ENCODE measurements at regions not wholly inside any gene's neighbourhood (a gene's known extent, or its start where the extent isn't known, plus 50 kb on each side); places are given as distances from the start of the nearest gene placed in this dataset.

DNA sequence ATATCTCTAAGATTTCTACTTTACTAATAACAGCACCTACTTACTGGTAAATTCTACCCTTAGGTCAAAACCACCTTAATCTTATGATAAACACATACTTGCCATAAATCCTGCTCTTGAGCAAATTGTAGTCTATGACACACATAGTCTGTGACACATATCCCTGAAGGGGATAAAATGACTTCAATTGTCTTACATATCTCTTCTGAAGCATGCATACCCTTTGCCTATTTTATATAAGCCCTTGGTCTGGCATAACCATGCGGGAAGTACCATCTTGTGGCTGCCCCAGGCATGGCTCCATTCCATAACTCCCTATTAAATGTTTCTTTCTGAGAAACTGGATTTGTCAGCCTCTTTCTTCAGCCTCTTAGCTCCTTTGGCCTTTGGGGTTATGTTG is 248.9 kb downstream of the SLC7A11 start (continued):
- no peak for TF ChIP-seq SP1 (CRISPR knock-in tag; conservative IDR thresholded peaks at IDR 0.05)
- no peak for TF ChIP-seq ZNF423 (CRISPR knock-in tag; IDR thresholded peaks at IDR 0.05)
- no peak for TF ChIP-seq JUN (CRISPR knock-in tag; IDR thresholded peaks at IDR 0.05)
- no peak for TF ChIP-seq NR2C2 (CRISPR knock-in tag; IDR thresholded peaks at IDR 0.05)
- TF ChIP-seq SMAD3 (CRISPR knock-in tag; IDR thresholded peaks at IDR 0.05; ENCODE audit: borderline replicate concordance): no peak

DNA sequence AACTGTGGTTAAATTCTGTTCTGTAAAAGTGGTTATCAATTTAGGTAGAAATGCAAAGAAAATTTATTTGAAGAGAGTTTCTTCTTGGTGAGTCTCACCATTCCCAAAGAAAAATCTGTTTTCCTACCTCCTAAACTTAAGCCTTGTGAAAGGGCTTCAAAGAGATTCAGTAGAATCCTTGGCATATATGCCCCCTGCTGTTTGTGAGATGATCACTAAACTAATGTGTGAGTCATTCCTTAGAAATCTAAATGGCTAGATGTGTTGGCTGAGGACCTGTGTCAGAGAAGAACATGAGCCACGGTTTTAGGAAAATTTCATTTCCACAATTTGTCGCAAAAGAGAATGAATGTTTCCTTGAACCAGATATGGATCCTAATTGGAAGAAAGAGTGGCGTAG is 260.9 kb downstream of the SLC7A11 start:
- Mint-ChIP-seq H3K27ac (no peak overlapping the region), H3K4me3 (no peak overlapping the region), H3K27me3 (ENCODE audit: low read depth) (no peaks in the 10 kb centered on the region), H3K36me3 (no peaks in the 10 kb centered on the region), H3K9me3 (peaks cover 8% of the 10 kb centered on the region; the same call in 1 of the 2 replicates), H3K4me1 (peaks cover 5% of the 10 kb centered on the region; the same call in 1 of the 2 replicates)
- TF ChIP-seq NFE2L1 (CRISPR knock-in tag; IDR thresholded peaks at IDR 0.05) (no peak), ATF1 (CRISPR knock-in tag; IDR thresholded peaks at IDR 0.05) (no peak), ZNF263 (CRISPR knock-in tag; IDR thresholded peaks at IDR 0.05; ENCODE audit: low read depth) (no peak), TP53 (CRISPR knock-in tag; IDR thresholded peaks at IDR 0.05) (no peak), MXD4 (CRISPR knock-in tag; IDR thresholded peaks at IDR 0.05; ENCODE audit: borderline replicate concordance) (no peak), GTF2I (CRISPR knock-in tag; conservative IDR thresholded peaks at IDR 0.05) (no peak)
- TF ChIP-seq, protein P1, sequence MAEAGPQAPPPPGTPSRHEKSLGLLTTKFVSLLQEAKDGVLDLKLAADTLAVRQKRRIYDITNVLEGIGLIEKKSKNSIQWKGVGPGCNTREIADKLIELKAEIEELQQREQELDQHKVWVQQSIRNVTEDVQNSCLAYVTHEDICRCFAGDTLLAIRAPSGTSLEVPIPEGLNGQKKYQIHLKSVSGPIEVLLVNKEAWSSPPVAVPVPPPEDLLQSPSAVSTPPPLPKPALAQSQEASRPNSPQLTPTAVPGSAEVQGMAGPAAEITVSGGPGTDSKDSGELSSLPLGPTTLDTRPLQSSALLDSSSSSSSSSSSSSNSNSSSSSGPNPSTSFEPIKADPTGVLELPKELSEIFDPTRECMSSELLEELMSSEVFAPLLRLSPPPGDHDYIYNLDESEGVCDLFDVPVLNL (CRISPR knock-in tag; IDR thresholded peaks at IDR 0.05; ENCODE audit: borderline replicate concordance, low read depth): no peak
- TF ChIP-seq, protein P2, sequence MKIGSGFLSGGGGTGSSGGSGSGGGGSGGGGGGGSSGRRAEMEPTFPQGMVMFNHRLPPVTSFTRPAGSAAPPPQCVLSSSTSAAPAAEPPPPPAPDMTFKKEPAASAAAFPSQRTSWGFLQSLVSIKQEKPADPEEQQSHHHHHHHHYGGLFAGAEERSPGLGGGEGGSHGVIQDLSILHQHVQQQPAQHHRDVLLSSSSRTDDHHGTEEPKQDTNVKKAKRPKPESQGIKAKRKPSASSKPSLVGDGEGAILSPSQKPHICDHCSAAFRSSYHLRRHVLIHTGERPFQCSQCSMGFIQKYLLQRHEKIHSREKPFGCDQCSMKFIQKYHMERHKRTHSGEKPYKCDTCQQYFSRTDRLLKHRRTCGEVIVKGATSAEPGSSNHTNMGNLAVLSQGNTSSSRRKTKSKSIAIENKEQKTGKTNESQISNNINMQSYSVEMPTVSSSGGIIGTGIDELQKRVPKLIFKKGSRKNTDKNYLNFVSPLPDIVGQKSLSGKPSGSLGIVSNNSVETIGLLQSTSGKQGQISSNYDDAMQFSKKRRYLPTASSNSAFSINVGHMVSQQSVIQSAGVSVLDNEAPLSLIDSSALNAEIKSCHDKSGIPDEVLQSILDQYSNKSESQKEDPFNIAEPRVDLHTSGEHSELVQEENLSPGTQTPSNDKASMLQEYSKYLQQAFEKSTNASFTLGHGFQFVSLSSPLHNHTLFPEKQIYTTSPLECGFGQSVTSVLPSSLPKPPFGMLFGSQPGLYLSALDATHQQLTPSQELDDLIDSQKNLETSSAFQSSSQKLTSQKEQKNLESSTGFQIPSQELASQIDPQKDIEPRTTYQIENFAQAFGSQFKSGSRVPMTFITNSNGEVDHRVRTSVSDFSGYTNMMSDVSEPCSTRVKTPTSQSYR (CRISPR knock-in tag; IDR thresholded peaks at IDR 0.05): no peak
- TF ChIP-seq, protein P3, sequence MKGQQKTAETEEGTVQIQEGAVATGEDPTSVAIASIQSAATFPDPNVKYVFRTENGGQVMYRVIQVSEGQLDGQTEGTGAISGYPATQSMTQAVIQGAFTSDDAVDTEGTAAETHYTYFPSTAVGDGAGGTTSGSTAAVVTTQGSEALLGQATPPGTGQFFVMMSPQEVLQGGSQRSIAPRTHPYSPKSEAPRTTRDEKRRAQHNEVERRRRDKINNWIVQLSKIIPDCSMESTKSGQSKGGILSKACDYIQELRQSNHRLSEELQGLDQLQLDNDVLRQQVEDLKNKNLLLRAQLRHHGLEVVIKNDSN (CRISPR knock-in tag; IDR thresholded peaks at IDR 0.05): no peak
- TF ChIP-seq, protein P4, sequence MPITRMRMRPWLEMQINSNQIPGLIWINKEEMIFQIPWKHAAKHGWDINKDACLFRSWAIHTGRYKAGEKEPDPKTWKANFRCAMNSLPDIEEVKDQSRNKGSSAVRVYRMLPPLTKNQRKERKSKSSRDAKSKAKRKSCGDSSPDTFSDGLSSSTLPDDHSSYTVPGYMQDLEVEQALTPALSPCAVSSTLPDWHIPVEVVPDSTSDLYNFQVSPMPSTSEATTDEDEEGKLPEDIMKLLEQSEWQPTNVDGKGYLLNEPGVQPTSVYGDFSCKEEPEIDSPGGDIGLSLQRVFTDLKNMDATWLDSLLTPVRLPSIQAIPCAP (CRISPR knock-in tag; IDR thresholded peaks at IDR 0.05): no peak
- ChIA-PET POLR2A (no interaction called here), CTCF (interaction anchor here (0.6 to 1.3 kb wide), 4 partner anchors 22 to 248 kb away, joined by 3 read pairs; no protein-coding TSS in a partner anchor)
- ATAC-seq (no peak), DNase-seq (ENCODE audit: low spot score) (no peak)

DNA sequence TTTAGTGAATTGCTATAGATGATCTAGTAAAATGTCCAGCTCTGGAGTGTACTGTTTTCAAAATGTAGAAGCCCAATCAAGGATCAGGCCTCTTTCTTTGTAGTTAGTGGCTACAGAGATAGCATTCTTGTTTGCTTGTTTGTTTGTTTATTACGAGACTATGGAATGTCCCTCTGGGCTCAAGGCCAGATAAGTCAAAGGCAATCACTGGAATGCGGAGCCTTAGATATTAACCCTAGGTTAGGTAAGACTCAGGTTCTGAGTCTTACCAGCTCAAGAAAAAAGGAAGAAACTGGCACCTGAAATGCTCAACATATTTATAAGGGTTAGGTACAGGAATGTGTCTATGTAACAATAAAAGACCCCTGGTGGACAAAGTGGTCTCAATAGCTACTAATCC is 261.5 kb downstream of the SLC7A11 start:
- Mint-ChIP-seq H3K9me3 (peaks cover 8% of the 10 kb centered on the region; the same call in 1 of the 2 replicates), H3K27ac (no peak overlapping the region), H3K4me3 (no peak overlapping the region), H3K27me3 (ENCODE audit: low read depth) (no peaks in the 10 kb centered on the region), H3K36me3 (no peaks in the 10 kb centered on the region), H3K4me1 (peaks cover 5% of the 10 kb centered on the region; the same call in 1 of the 2 replicates)
- ATAC-seq (no peak), DNase-seq (ENCODE audit: low spot score) (no peak)
- CTCF ChIA-PET: interaction anchor here (0.6 to 1.3 kb wide), 4 partner anchors 21 to 247 kb away, joined by 3 read pairs; no protein-coding TSS in a partner anchor
- POLR2A ChIA-PET: no interaction called here
- TF ChIP-seq FOXK1 (CRISPR knock-in tag; IDR thresholded peaks at IDR 0.05) (no peak), JAZF1 (CRISPR knock-in tag; IDR thresholded peaks at IDR 0.05) (no peak), ATF1 (CRISPR knock-in tag; IDR thresholded peaks at IDR 0.05) (no peak), SMAD3 (CRISPR knock-in tag; IDR thresholded peaks at IDR 0.05; ENCODE audit: borderline replicate concordance) (no peak), GTF2I (CRISPR knock-in tag; conservative IDR thresholded peaks at IDR 0.05) (no peak), EMX1 (CRISPR knock-in tag; IDR thresholded peaks at IDR 0.05) (no peak), SP1 (CRISPR knock-in tag; conservative IDR thresholded peaks at IDR 0.05) (no peak)
- TF ChIP-seq, protein P2 (CRISPR knock-in tag; IDR thresholded peaks at IDR 0.05): no peak
- TF ChIP-seq, protein P5, sequence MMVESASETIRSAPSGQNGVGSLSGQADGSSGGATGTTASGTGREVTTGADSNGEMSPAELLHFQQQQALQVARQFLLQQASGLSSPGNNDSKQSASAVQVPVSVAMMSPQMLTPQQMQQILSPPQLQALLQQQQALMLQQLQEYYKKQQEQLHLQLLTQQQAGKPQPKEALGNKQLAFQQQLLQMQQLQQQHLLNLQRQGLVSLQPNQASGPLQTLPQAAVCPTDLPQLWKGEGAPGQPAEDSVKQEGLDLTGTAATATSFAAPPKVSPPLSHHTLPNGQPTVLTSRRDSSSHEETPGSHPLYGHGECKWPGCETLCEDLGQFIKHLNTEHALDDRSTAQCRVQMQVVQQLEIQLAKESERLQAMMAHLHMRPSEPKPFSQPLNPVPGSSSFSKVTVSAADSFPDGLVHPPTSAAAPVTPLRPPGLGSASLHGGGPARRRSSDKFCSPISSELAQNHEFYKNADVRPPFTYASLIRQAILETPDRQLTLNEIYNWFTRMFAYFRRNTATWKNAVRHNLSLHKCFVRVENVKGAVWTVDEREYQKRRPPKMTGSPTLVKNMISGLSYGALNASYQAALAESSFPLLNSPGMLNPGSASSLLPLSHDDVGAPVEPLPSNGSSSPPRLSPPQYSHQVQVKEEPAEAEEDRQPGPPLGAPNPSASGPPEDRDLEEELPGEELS (CRISPR knock-in tag; IDR thresholded peaks at IDR 0.05): no peak
